ENCODE measurements at regions not wholly inside any gene's neighbourhood (a gene's known extent, or its start where the extent isn't known, plus 50 kb on each side); places are given as distances from the start of the nearest gene placed in this dataset.

DNA sequence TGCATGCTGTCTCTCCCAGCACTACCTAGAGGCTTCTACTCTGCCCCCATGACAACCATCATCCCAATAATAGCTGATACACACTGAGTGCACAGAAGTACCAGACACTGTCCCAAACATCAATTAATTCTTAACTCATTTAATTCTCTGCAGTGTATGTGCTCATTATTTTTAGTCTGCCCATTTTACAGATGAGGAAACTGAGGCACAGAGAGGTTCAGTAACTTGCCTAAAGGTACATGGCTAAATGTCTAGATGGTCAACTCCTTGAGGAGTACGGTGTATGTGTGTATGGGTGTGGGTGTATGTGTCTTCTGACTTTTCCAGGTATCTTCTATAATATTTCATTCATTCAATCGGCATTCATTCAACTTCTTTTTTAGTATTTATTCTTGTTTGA, 407.9 kb downstream of the SOX9 start:
- Histone ChIP-seq H3K9me3 (replicated peaks in 1 of 2; ENCODE audit: control insufficient read depth in 1 of 2, insufficient read depth in 1 of 2, low read length in 2 of 2) (no peaks in the 10 kb centered on the region), H2AFZ (ENCODE audit: insufficient read depth, low read depth, low read length, poor library complexity, severe bottlenecking) (no peak overlapping the region), H3K79me2 (ENCODE audit: insufficient read depth, low read length) (no peaks in the 10 kb centered on the region), H3K4me1 (ENCODE audit: control insufficient read depth in 1 of 2, insufficient read depth in 2 of 2, low read length in 2 of 2) (no peaks in the 10 kb centered on the region), H3K4me2 (replicated peaks; ENCODE audit: extremely low read depth, low read length, poor library complexity, severe bottlenecking) (no peak overlapping the region), H3K9ac (ENCODE audit: insufficient read depth, low read length, poor library complexity, severe bottlenecking) (no peak overlapping the region), H3K4me3 (replicated peaks in 1 of 3; ENCODE audit: low read depth in 2 of 3, low read length in 3 of 3) (no peak overlapping the region), H3K36me3 (replicated peaks in 1 of 2; ENCODE audit: control insufficient read depth in 1 of 2, insufficient read depth in 2 of 2, low read length in 2 of 2) (no peaks in the 10 kb centered on the region), H3K27ac (ENCODE audit: low read depth in 1 of 2, low read length in 2 of 2) (no peak overlapping the region), H3K27me3 (ENCODE audit: control insufficient read depth in 2 of 2, insufficient read depth in 2 of 2, low read length in 2 of 2) (no peaks in the 10 kb centered on the region), H4K20me1 (ENCODE audit: insufficient read depth, low read length) (no peaks in the 10 kb centered on the region)
- TF ChIP-seq, protein P1, sequence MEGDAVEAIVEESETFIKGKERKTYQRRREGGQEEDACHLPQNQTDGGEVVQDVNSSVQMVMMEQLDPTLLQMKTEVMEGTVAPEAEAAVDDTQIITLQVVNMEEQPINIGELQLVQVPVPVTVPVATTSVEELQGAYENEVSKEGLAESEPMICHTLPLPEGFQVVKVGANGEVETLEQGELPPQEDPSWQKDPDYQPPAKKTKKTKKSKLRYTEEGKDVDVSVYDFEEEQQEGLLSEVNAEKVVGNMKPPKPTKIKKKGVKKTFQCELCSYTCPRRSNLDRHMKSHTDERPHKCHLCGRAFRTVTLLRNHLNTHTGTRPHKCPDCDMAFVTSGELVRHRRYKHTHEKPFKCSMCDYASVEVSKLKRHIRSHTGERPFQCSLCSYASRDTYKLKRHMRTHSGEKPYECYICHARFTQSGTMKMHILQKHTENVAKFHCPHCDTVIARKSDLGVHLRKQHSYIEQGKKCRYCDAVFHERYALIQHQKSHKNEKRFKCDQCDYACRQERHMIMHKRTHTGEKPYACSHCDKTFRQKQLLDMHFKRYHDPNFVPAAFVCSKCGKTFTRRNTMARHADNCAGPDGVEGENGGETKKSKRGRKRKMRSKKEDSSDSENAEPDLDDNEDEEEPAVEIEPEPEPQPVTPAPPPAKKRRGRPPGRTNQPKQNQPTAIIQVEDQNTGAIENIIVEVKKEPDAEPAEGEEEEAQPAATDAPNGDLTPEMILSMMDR (IDR thresholded peaks at IDR 0.05): no peak
- peaks cover 2 to 8% (median 5%) of the 10 kb centered on the region in 3 donors for H3K27me3 Mint-ChIP-seq (ENCODE audit: low read depth in 3 of 3)
- DNase-seq: no peak
- H3K9me3 Mint-ChIP-seq: peaks cover under 1 to 6% (median 2%) of the 10 kb centered on the region in 7 donors
- no CpG with 5 or more reads among the region's 2 CpGs for WGBS (ENCODE audit: insufficient coverage)
- H3K27ac Mint-ChIP-seq: no peak overlapping the region
- H3K36me3 Mint-ChIP-seq: no peaks in the 10 kb centered on the region
- H3K4me3 Mint-ChIP-seq: no peak overlapping the region
- intact Hi-C loops (cut with micrococcal nuclease): no loop called here
- peaks cover 1% of the 10 kb centered on the region for H3K4me1 Mint-ChIP-seq

DNA sequence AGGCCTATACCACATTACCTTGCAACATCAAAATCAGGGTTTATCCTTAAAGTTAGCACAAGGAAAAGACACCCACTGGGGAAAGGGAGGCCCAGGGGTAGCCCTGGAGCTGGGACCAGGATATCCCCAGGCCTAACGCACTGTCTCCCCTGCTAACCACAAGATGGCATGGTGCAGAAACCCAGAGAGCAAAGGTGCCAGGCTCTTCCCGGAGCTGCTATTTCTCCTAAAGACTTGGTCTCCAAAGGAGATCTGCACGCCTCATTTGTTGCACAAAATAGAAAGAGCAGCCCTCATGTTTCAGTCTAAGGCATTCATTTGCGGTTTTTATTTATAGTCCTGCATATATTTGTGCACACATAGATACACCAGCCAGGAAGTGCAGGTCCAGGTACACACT, 408.6 kb downstream of the SOX9 start:
- no peaks in the 10 kb centered on the region for H3K4me1 ChIP-seq (ENCODE audit: control insufficient read depth in 1 of 2, insufficient read depth in 2 of 2, low read length in 2 of 2)
- no peak overlapping the region for H3K4me3 ChIP-seq (replicated peaks in 1 of 3; ENCODE audit: low read depth in 2 of 3, low read length in 3 of 3)
- WGBS (ENCODE audit: insufficient coverage): 92% methylated on average over 2 of the region's 4 CpGs
- peaks cover 0 to 6% of the 10 kb centered on the region in 2 donors for H3K9me3 ChIP-seq (replicated peaks in 1 of 2; ENCODE audit: control insufficient read depth in 1 of 2, insufficient read depth in 1 of 2, low read length in 2 of 2)
- no peak for DNase-seq
- no peak overlapping the region for H3K9ac ChIP-seq (ENCODE audit: insufficient read depth, low read length, poor library complexity, severe bottlenecking)
- peaks cover 4 to 12% (median 5%) of the 10 kb centered on the region in 7 donors for H3K9me3 Mint-ChIP-seq
- intact Hi-C loops (cut with micrococcal nuclease): no loop called here
- no peak overlapping the region for H3K27ac ChIP-seq (ENCODE audit: low read depth in 1 of 2, low read length in 2 of 2)
- H3K4me1 Mint-ChIP-seq: peaks cover 1% of the 10 kb centered on the region
- no peak overlapping the region for H2AFZ ChIP-seq (ENCODE audit: insufficient read depth, low read depth, low read length, poor library complexity, severe bottlenecking)
- H3K36me3 ChIP-seq (replicated peaks in 1 of 2; ENCODE audit: control insufficient read depth in 1 of 2, insufficient read depth in 2 of 2, low read length in 2 of 2): no peaks in the 10 kb centered on the region
- no peak overlapping the region for H3K4me2 ChIP-seq (replicated peaks; ENCODE audit: extremely low read depth, low read length, poor library complexity, severe bottlenecking)
- no peaks in the 10 kb centered on the region for H3K79me2 ChIP-seq (ENCODE audit: insufficient read depth, low read length)
- peaks cover 2 to 8% (median 5%) of the 10 kb centered on the region in 3 donors for H3K27me3 Mint-ChIP-seq (ENCODE audit: low read depth in 3 of 3)
- H3K4me3 Mint-ChIP-seq: no peak overlapping the region
- TF ChIP-seq, protein P1 (IDR thresholded peaks at IDR 0.05): no peak
- H4K20me1 ChIP-seq (ENCODE audit: insufficient read depth, low read length): no peaks in the 10 kb centered on the region
- no peaks in the 10 kb centered on the region for H3K27me3 ChIP-seq (ENCODE audit: control insufficient read depth in 2 of 2, insufficient read depth in 2 of 2, low read length in 2 of 2)
- H3K36me3 Mint-ChIP-seq: no peaks in the 10 kb centered on the region
- H3K27ac Mint-ChIP-seq: no peak overlapping the region
